NCI-H524 (cell line): ENCODE measurements at regions not wholly inside any gene's neighbourhood (a gene's known extent, or its start where the extent isn't known, plus 50 kb on each side); places are given as distances from the start of the nearest gene placed in this dataset.
"Not testable (repeated sequence)": the region's sequence is repeated elsewhere in the genome, so short reads cannot be mapped to it uniquely, and the experiment has no call there.

Experiments used
- DNase-seq, 2 experiments: peaks; one replicate each; lab custom pipeline; 2025; lab: John Stamatoyannopoulos, UW

DNA sequence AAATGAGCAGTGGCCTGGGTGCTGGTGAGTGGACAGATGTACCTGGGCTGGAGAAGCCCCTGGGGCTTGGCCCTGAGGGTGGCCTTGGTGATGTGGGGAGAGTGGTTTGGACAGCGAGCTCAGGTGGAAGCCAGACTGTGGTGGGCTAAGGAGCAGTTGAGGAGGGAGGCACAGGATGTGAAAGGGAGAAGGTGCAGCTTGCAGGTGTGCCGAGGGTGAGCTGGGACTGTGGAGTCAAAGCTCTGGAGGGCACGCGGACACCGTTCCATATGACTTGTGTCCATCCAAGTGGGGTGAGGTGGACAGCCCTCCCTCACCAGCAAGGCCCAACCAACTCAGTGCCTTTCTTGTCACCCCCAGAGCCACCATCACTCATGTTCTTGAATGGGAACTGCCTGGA, 170.8 kb upstream of the ZNF267 start:
- DNase-seq: no peak

DNA sequence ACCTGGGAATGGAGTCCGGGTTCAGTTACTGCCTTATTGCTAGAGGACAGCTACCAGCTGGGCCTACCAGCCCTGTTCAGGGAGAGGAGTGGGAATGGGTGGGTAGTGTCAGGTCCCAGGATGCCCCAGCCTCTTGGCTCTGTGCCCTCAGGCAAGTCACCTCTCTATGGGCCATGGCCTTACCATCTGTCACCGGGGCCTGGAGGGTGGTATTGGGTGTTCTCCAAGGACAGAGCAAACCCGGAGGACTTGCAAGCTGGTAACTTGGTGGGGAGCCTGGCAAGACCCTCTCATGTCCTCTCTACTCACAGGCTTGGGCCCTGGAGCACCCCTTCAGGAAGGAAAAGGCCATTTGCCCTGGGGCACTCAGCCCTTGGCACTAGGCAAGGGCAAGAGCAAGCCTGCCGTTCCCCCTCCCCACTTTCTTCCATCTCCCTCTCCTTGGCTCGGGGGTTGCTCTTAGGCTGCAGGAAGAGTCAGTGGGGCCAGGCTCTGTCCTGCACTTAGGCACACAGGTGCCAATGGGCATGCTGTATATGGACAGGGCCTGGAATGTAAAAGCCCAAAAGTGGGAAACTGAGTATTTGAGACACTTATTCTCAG, 170.0 kb upstream of the ZNF267 start:
- DNase-seq: no peak

DNA sequence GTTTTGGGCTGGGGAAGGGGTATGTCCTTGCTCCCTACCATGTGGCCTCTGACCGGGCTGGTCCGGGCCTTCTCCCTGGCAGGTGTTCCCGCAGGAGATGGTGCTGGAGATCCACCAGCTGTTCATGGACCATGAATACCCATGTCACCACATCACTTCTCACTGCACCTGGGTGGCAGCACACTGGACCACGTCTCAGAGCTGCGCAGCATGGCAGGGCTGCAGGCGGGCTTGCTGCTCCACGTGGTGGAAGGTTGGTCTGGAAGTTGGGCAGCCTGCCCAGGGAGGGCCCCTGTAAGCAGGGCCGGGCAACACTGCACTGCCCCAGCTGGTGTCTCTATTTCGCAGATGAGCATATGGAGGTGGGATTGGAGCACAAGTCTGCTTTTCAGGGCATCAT, 169.5 kb upstream of the ZNF267 start:
- DNase-seq: no peak

DNA sequence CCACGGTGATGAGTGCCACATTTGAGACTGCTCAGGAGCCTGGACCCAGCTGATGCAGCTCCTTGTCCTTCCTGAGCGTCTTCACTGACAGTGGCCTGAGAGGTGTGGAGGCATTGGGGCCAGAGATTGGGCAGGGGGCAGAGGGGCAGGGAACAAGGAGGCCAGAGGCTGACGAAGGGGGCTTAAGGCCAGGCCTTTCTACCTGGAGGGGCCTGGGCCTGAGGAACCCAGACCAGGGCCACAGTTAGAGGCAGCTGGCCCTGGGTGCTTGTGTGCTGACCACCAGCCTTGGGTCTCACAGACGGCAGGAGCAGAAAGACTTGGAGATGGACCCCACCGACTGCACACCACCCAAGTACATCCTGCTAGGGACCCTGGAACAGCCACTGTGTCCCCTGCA, 168.2 kb upstream of the ZNF267 start:
- DNase-seq: no peak

DNA sequence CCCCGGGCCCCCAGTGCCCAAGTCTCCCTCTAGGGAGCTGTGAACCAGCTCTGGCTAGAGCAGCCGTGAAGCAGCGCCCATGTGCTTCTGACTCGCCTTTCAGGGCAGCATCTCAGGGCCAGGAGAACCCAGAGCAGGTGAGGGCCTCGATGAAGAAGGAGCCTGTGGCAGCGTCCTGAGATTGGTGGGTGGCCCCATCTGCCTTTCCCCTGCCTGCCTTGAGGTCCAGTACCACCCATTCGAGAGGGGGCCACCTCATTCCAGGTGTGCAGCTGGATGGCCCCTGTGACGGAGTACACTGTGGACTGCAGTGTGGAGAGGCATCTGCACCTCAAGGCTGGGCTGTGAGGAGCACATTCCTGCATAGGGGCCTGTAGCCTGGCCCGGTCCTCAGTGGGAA, 167.3 kb upstream of the ZNF267 start:
- DNase-seq: no peak

DNA sequence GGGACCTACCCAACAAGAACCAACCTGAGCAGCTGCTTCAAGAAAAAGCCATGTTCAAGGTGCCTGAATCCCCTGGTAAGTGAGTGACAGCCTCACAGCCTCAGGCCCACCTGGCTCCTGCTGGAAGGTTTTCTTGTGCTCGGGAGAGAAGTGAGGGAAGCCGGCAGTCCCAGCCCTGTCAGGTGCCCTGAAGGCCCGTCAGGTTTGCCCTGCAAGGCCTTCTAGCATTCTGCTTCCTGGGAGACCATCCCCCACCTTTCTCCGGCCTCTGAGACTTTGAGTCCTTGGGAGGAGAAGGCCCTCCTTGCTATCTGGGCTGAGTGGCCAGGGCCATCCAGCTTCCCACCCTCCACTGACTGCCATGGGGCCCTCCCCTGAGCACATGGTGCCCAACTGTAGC, 166.7 kb upstream of the ZNF267 start:
- DNase-seq: no peak

DNA sequence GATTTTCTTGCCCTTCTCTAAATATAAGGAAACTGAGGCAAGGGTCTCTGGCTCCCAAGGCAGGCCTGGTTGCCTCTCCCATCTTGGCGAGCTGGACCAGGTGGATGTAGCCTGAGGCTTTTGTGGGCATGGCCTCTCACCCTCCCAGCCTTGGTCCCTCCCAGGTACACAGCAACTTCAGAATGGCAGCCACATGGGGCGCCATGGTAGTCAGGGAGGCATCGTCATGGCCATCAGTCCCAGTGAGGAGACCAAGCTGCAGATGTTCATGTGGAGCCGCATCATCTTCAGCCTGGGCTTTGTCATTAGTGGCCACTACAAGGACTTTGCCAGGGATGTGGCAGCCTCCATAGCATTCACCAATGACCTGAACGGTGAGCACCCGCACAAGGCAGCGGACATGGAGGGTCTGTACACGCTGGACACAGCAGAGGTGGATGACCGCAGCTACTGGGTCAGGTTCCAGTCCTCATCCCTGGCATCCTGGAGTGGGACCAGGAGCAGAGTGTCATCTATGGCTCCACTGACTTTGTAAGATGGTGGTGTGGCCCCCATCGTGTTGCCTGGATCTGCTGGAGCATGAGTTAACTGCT, 165.8 kb upstream of the ZNF267 start:
- DNase-seq: no peak

DNA sequence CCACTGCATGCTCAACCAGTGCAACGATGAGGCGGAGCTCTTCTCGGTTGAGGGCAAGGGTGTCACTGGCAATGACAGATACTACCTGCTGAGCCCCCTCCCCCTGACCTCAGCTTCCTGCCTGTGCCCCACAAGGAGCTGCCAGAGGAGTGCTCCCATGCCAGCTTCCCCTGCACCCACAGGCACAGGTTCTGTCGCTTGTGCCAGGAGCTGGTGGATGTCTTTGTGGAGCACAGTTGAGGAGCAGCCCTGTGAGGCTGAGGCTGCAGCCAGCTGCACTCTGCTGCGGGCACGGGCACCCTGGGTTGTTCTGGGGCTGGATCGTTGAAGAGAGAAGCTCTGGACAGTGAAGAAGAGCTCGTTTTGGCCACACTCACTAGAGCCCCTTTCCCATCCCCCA, 165.3 kb upstream of the ZNF267 start:
- no peak for DNase-seq

DNA sequence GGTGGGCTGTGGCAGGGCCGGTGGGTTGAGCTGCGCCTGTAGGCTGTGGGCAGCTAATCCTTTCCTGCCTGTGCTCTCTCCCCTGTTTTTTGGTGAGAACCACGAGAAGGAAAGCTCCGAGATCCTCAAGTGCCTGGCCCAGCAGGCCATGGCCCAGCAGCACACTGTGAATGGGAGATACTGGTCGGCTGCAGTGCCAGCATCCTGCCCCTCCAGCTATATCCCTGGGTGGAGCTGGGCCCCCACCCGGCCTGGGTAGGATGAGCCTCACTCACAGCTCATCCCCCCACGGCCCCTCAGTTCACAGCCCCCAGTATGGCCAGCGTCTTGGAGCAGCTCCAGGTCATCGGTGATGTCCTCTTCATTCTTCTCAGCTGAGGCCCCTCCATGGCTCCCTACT, 164.4 kb upstream of the ZNF267 start:
- DNase-seq: no peak

DNA sequence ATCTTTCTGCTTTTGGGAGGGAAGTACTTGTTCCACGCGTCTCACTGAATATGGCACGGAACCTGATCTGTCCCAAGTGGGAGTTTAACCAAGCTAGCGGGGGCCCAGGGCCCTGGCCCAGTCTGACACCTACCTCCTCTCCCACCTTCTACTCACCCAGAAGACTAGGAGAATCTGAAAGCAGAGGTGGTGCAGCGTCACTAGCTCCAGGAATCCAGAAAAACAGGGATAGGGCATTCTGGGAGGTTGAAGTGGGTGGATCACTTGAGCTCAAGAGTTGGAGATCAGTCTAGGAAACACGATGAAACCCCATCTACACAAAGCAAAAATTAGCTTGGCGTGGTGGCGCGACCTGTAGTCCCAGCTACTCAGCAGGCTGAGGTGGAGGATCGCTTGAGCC, 163.5 kb upstream of the ZNF267 start:
- DNase-seq: no peak

DNA sequence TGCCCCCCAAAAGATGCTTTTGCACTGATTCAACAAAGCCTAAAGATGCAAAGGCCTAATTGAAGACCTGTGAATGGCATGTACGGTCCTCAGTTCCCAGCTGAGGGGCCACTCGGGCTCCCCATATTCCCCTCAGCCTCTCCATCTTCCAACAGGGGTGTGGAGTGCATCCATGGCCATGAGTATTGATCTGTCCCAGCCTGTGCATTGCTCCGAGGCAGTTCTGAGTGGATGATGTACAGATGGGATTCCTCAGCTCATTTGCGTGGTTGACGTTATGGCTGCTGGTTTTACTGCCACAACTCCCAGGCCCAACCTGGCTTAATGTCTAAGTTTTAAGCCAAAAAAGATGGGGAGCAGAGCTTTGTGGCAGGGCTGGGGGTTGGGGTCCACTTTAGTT, 162.7 kb upstream of the ZNF267 start:
- DNase-seq: no peak

DNA sequence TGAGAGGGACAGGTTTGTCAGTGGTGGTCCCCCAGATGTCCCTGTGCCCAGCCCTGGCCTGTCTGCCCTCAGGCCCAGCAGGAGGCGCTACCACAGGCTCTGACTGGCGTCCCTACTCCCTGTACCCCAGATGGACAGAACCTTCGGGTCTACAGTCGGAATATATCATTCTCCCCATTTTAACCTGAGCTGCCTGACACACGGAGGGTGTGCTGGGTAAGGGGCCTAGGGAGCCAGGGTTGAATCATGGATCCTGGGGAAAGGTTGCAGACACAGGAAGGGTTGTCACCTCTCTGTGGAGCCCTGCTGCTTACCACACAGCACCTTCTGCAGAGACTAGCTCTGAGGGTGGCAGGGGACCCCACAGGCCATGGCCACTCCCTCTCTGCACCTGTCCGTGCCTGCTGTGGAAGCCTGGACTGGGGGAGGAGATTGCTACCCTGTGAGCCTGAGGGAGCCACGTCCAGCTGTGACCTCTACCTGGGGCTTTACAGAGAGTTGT, 162.2 kb upstream of the ZNF267 start:
- no peak for DNase-seq

DNA sequence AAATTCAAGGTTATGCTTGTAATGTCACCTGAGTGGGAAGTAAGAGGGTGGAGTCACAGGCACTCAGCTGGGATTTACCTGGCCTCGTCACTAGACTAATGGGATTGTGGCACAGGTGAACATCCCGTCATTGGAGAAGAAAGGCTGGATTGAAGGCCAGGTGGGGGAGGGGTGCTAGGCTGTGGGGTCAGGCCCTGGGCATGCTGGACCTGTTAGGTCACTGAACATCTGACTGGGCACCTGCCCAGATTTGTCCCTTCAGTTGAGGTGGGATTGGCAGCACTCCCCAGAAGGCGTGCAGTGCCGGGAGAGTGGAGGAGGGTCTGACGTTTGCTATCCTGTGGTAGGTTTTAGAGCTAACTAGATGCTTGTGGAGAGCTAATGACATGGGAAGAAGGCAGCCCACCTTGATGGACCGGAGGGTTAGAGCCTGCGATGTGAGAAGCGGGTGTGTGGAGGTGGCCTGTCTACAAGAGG, 161.5 kb upstream of the ZNF267 start:
- no peak for DNase-seq

DNA sequence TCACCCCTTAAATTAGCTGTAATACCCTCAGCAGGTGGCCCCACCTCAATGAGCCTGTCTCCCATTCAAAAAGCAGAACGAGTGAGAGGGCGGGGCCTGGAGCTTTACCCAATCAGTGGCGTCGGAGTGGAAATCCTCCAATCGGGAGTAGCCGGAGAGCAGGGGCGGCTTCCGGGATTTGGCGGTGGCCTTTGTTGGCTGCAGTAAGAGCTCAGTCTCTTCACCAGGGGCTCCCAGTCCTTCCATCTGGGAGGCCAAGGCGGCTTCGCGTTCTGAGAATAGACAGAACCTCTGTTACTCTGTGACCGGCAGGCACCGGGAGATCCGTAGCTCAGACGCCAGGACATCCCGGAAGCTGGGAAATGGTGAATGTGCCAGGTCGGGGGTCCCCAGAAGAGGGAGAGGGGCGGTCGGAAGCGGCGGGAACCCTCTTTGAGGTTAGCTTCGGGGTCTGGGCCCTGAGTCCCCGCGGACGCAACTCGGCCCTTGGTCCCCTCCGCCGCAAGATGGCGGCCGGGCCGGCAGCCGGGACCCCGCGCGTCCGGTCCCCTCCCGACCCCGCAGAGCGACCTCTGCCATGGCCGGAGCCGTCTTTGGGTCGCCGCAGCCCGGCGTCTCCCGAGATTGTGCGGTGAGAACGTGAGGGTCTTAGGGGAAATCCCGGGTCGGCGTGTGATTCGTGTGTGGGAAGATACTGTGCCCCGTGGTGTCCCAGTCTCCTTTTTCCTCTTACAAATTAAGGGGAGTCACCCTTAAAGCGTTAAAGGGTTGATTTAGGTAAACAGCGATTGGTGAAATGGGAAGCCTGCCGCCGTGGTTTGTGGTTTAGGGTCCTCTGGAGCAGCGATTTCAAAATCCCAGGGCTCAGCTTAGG, 160.3 kb upstream of the ZNF267 start:
- DNase-seq: peak; percentile 97 to 98

DNA sequence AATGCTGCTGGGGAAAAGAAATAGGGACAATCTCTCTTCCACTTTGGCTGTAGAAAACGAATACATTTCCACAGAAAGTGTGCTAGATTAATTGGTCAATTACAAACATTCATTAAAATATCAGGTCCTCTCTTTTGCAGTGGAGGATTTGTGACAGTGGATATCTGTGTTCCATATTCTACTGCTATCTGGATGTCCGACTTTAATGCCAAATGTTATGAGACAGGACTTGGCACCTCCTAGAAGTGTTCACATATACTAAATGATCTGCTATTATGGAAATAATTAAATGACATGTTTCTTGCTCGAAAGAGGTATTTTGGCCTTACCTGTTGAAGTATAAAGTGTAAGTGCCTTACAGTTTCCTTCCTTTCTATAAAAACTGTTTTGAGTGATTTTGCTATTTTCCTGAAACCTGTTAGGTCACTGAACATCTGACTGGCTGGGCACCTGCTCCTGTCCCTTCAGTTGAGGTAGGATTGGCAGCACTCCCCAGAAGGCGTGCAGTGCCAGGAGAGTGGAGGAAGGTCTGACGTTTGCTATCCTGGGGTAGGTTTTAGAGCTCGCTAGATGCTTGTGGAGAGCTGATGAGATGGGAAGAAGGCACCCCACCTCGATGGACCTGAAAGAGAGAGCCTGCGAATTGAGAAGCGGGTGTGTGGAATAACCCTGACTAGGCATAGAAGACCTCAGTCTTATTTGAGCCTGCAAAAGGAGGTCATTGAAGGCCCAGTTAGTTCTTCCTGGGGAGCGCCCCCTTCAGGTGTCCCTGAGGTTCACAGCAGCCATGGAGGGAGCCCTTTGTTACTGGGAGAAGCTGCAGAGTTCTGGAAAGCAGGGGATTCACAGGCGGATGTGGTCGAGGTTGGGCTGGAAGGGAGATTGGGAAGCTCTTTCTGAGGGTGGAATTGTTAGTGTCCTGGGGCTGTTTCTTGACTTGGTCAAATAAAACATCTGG, 159.4 kb upstream of the ZNF267 start:
- no peak for DNase-seq

DNA sequence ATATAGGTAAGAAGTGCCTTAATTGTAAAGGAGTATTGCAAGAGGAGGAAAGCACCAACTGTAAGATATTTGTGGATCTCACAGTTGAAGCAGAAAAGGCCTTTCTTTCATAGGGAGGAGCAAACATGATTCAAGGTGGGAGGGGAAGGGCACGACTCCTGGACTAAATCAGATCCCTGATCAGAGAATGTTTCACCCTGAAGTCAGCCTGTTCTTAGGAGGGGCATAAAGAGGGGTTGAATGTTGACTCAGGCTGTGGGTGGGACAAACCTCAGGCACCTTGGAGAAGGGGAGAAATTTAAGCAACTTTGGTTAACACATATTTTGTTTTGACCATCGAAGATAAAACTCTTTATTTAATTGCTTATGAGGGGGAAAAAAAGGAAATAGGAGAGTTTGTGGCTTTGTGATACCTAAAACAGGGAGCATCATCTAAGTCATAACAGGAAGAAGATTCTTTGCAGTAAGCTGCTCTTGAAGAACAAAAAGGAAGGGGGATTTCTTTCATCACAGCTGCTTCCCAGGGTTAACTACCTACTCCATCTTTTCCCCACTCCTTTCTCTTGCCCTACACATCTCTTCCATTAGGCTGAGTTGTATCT, 158.6 kb upstream of the ZNF267 start:
- no peak for DNase-seq

DNA sequence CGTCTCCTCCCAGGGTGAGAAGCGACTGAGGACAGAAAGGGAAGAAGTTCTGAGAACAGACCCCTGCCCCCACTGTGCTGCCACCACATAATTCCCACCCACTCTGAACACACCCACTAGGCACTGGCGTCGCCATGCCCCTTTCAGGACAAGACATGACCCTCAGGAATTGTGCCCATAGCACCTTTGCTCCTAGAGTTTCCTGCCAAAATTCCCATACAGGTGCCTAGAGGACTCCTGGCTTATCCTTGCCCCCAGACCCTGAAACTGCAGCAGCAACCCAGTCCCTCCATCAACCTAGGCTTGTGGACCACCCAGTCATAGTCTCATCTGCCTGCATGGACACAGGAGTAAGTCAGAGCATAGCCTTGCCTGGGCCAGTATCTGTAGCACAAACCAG, 157.7 kb upstream of the ZNF267 start:
- DNase-seq: no peak

DNA sequence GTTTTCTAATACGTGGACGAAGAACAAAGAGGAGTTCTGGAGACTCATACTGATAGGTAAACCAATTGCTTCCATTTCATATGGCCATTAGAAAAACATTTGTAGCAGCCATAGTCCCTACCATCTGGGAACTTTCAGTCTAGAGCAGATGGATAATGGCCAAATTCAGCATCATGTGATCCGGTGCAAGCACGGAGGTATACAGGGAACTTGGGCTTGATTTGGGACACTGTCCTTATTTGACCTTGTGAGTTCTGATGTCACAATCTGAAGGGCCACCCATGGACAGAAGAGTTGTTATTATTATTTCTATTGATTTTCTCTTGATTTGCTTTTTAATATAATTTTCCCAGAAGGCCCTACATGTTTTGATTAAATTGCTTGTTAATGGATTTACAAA, 154.6 kb upstream of the ZNF267 start:
- DNase-seq: no peak

DNA sequence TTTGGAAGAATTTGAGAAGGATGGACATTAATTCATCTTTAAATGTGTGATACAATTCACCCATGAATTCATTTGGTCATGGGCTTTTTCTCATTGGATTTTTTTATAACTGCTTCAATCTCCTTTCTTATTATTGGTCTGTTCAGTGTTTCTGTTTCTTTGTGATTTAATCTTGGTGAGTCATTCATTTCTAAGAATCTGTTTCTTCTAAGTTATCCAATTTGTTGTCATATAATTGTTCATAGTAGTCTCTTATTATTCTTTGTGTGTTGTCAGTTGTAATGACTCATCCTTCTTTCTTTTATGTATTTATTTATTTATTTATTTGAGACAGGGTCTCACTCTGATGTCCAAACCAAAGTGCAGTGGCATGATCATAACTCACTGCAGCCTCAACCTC, 146.1 kb upstream of the ZNF267 start:
- no peak for DNase-seq

DNA sequence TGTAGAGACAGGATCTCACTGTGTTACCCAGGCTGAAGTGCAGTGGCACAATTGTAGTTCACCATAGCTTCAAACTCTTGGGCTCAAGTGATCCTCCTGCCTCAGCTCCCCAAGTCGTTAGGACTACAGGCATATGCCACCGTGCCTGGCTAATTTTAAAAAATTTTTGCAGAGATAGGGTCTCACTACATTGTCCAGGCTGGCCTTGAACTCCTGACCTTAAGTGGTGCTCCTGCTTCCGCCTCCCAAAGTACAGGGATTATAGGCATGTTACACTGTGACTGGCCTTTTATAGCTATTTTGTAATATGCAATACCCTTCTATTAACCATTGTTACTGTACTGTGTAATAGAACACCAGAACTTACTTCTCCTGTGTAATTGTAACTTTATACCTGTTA, 139.3 kb upstream of the ZNF267 start:
- no peak for DNase-seq

DNA sequence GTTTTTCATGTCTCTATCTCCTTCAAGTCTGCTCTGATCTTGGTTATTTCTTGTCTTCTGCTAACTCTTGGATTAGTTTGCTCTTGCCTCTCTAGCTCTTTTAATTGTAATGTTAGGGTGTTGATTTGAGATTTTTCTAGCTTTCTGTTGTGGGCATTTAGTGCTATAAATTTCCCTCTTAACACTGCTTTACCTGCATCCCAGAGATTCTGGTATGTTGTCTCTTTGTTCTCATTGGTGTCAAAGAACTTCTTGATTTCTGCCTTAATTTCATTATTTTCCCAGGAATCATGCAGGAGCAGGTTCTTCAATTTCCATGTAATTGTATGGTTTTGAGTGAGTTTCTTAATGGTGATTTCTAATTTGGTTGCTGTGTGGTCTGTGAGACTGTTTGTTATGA, 128.5 kb upstream of the ZNF267 start:
- not testable (repeated sequence) for DNase-seq

DNA sequence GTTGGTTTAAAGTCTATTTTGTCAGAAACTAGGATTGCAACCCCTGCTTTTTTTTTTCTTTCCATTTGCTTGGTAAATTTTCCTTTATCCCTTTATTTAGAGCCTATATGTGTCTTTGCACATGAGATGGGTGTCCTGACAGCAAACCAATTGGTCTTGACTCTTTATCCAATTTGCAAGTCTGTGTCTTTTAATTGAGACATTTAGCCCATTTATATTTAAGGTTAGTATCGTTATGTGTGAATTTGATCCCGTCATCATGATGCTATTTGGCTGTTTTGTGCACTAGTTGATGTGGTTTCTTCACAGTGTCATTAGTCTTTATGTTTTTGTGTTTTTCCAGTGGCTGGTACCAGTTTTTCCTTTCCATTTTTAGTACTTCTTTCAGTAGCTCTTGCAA, 127.7 kb upstream of the ZNF267 start:
- no peak for DNase-seq
